B cell (primary cell): ENCODE measurements at regions not wholly inside any gene's neighbourhood (a gene's known extent, or its start where the extent isn't known, plus 50 kb on each side); places are given as distances from the start of the nearest gene placed in this dataset.

Experiments
- ATAC-seq: fragments of 200-7000 bp; cut with Tn5 transposase; one replicate; pipeline ENCODE4 v1.10.0; 2021; ENCODE audit warnings: low read depth, mild to moderate bottlenecking, moderate number of reproducible peaks, moderate library complexity
- CTCF ChIA-PET: fragments of 350-600 bp; sonication (Branson Sonifier 250); formaldehyde crosslinking; loops from one replicate; lab custom pipeline; 2021; ENCODE audit warnings: antibody characterized with exemption, inconsistent platforms; lab: Charles Lee
- POLR2A ChIA-PET: fragments of 350-600 bp; sonication (Branson Sonifier 250); formaldehyde crosslinking; loops from one replicate; lab custom pipeline; 2021; ENCODE audit warnings: antibody characterized with exemption; lab: Charles Lee
- DNase-seq: peaks from one replicate; pipeline ENCODE4 v3.0.0; 2013
- H2AFZ ChIP-seq: 2 replicates; pipeline ENCODE4 v1.6.1; 2012; ENCODE audit warnings: mild to moderate bottlenecking, low read depth, low read length; ENCODE audit not compliant: insufficient read depth, poor library complexity, severe bottlenecking
- H3K27ac ChIP-seq, 2 donors: 1 replicate in 1 of 2; 2 replicates in 1 of 2; pipeline ENCODE4 v1.5.1; 2012 to 2013; ENCODE audit warnings: low read length in 2 of 2, mild to moderate bottlenecking in 2 of 2, moderate library complexity in 1 of 2
- H3K27me3 ChIP-seq, 4 experiments: fragments of 200-600 bp in 1 of 4; sonication (generic) in 1 of 4; replicated peaks in 1 of 4; 1 replicate in 2 of 4; 2 replicates in 2 of 4; pipeline versions ENCODE4 v1.6.1 to v1.7.0; 2013 to 2016; ENCODE audit warnings: low read length in 3 of 4, mild to moderate bottlenecking in 2 of 4, mixed read lengths in 1 of 4, moderate library complexity in 1 of 4; ENCODE audit not compliant: insufficient read depth in 4 of 4, control insufficient read depth in 3 of 4; ENCODE audit errors: control extremely low read depth in 1 of 4
- H3K36me3 ChIP-seq, 2 experiments: replicated peaks in 1 of 2; 1 replicate in 1 of 2; 2 replicates in 1 of 2; pipeline versions ENCODE4 v1.6.1 to v1.7.1; 2013; ENCODE audit warnings: low read length in 1 of 2; ENCODE audit not compliant: insufficient read depth in 2 of 2, control insufficient read depth in 1 of 2; ENCODE audit errors: control extremely low read depth in 1 of 2, extremely low read depth in 1 of 2
- H3K4me1 ChIP-seq, 2 donors: fragments of 200-600 bp in 1 of 2; sonication (generic) in 1 of 2; 1 replicate in 1 of 2; 2 replicates in 1 of 2; pipeline versions ENCODE4 v1.5.1 to v1.6.1; 2013 to 2017; ENCODE audit warnings: low read length in 2 of 2; ENCODE audit not compliant: control insufficient read depth in 2 of 2, insufficient read depth in 2 of 2
- H3K4me2 ChIP-seq: replicated peaks from 2 replicates; pipeline ENCODE3; 2012; ENCODE audit warnings: mild to moderate bottlenecking, low read depth, low read length; ENCODE audit not compliant: poor library complexity, severe bottlenecking
- H3K4me3 ChIP-seq, 5 experiments: fragments of 200-600 bp in 1 of 5; sonication (generic) in 1 of 5; 1 replicate in 3 of 5; 2 replicates in 2 of 5; pipeline versions ENCODE4 v1.5.1 to v1.7.0; 2011 to 2016; ENCODE audit warnings: low read length in 4 of 5, mild to moderate bottlenecking in 4 of 5, low read depth in 2 of 5, control low read depth in 1 of 5, moderate library complexity in 1 of 5; ENCODE audit not compliant: insufficient read depth in 1 of 5; ENCODE audit errors: control extremely low read depth in 1 of 5, extremely low read depth in 1 of 5
- H3K79me2 ChIP-seq: fragments of 200-600 bp; sonication (generic); one replicate; pipeline ENCODE4 v1.6.0; 2016; ENCODE audit warnings: low read length; ENCODE audit not compliant: control insufficient read depth, insufficient read depth
- H3K9ac ChIP-seq: fragments of 200-600 bp; sonication (generic); 2 replicates; pipeline ENCODE4 v1.6.1; 2017; ENCODE audit warnings: mild to moderate bottlenecking, low read length, moderate library complexity
- H3K9me3 ChIP-seq, 3 donors: one replicate each; pipeline versions ENCODE4 v1.6.1 to v1.7.1; 2013; ENCODE audit warnings: low read length in 2 of 3; ENCODE audit not compliant: control insufficient read depth in 2 of 3, insufficient read depth in 1 of 3; ENCODE audit errors: control extremely low read depth in 1 of 3
- H4K20me1 ChIP-seq: 2 replicates; pipeline ENCODE4 v1.6.0; 2012; ENCODE audit warnings: mild to moderate bottlenecking, low read length; ENCODE audit not compliant: insufficient read depth, control insufficient read depth, poor library complexity, severe bottlenecking
- H3K27ac Mint-ChIP-seq: one replicate; pipeline ENCODE4 v1.8.0; 2021; ENCODE audit warnings: mixed read lengths
- H3K27me3 Mint-ChIP-seq: one replicate; pipeline ENCODE4 v1.8.0; 2021; ENCODE audit warnings: mixed read lengths
- H3K4me1 Mint-ChIP-seq: one replicate; pipeline ENCODE4 v1.8.0; 2021; ENCODE audit warnings: mixed read lengths
- H3K4me3 Mint-ChIP-seq: one replicate; pipeline ENCODE4 v1.8.0; 2021; ENCODE audit warnings: mixed read lengths
- H3K9me3 Mint-ChIP-seq: one replicate; pipeline ENCODE4 v1.8.0; 2022; ENCODE audit warnings: mixed read lengths; ENCODE audit not compliant: insufficient read depth
- CTCF ChIP-seq: fragments of 200-600 bp; IDR thresholded peaks from one replicate; pipeline ENCODE4 v1.8.0; 2022; ENCODE audit warnings: antibody characterized with exemption, mild to moderate bottlenecking
- EZH2 ChIP-seq: IDR thresholded peaks from 2 replicates; pipeline ENCODE4 v1.6.1; 2012; ENCODE audit warnings: borderline replicate concordance, low read depth, mild to moderate bottlenecking, moderate library complexity, low read length; ENCODE audit not compliant: insufficient read depth, poor library complexity, severe bottlenecking
- WGBS: methylation state at CpG from one replicate; pipeline ENCODE4 v1.1.5; 2013; ENCODE audit warnings: missing lambda C conversion rate; ENCODE audit not compliant: insufficient coverage; 5-methylcytosine and 5-hydroxymethylcytosine counted together
- intact Hi-C: fragments of 100-400 bp; cut with micrococcal nuclease; formaldehyde crosslinking; loops from one replicate; pipeline ENCODE4 v1.10.0; 2022

GRCh38 chr3:159069091-159069490, 267.2 kb downstream of the MFSD1 start, which contains the start of gene IQCJ:
Gene IQCJ (plus strand): TSS chr3:159069319.
- no peak for ATAC-seq
- no peak for DNase-seq
- CTCF ChIA-PET = no interaction called here
- Histone ChIP-seq H3K27ac (no peak within 1 kb of the TSS), H3K9ac (no peak within 1 kb of the TSS), H3K4me3 (no peak within 1 kb of the TSS), H3K36me3 (no peaks in the 10 kb centered on the region), H4K20me1 (no peaks in the 10 kb centered on the region), H3K9me3 (no peaks in the 10 kb centered on the region), H2AFZ (no peak within 1 kb of the TSS), H3K4me2 (no peak within 1 kb of the TSS), H3K4me1 (no peaks in the 10 kb centered on the region), H3K79me2 (no peaks in the 10 kb centered on the region), H3K27me3 (no peaks in the 10 kb centered on the region)
- POLR2A ChIA-PET = no interaction called here
- H3K27ac Mint-ChIP-seq = no peak within 1 kb of the TSS
- H3K9me3 Mint-ChIP-seq = no peaks in the 10 kb centered on the region
- H3K4me1 Mint-ChIP-seq = no peaks in the 10 kb centered on the region
- H3K27me3 Mint-ChIP-seq = peaks cover 3% of the 10 kb centered on the region
- WGBS = 73% methylated on average over 4 of the region's 7 CpGs
- H3K4me3 Mint-ChIP-seq = no peak within 1 kb of the TSS
- intact Hi-C loops = no loop called here
- no peak for TF ChIP-seq EZH2
- TF ChIP-seq CTCF = no peak

GRCh38 chr3:159069866-159070425, 268.1 kb downstream of the MFSD1 start:
- TF ChIP-seq EZH2 = no peak
- TF ChIP-seq CTCF = no peak
- Histone ChIP-seq H3K4me2 (no peak overlapping the region), H4K20me1 (no peaks in the 10 kb centered on the region), H3K79me2 (no peaks in the 10 kb centered on the region), H3K27me3 (no peaks in the 10 kb centered on the region), H3K4me3 (no peak overlapping the region), H3K27ac (no peak overlapping the region), H3K9me3 (no peaks in the 10 kb centered on the region), H3K4me1 (no peaks in the 10 kb centered on the region), H3K9ac (no peak overlapping the region), H3K36me3 (no peaks in the 10 kb centered on the region), H2AFZ (no peak overlapping the region)
- 92% methylated on average over 2 of the region's 5 CpGs for WGBS
- H3K4me3 Mint-ChIP-seq = no peak overlapping the region
- no peak overlapping the region for H3K27ac Mint-ChIP-seq
- H3K27me3 Mint-ChIP-seq = peaks cover 3% of the 10 kb centered on the region
- ChIA-PET POLR2A (no interaction called here), CTCF (no interaction called here)
- no peaks in the 10 kb centered on the region for H3K4me1 Mint-ChIP-seq
- H3K9me3 Mint-ChIP-seq = no peaks in the 10 kb centered on the region
- intact Hi-C loops = no loop called here
- no peak for DNase-seq
- ATAC-seq = no peak
